ENCODE measurements at regions not wholly inside any gene's neighbourhood (a gene's known extent, or its start where the extent isn't known, plus 50 kb on each side); places are given as distances from the start of the nearest gene placed in this dataset.

DNA sequence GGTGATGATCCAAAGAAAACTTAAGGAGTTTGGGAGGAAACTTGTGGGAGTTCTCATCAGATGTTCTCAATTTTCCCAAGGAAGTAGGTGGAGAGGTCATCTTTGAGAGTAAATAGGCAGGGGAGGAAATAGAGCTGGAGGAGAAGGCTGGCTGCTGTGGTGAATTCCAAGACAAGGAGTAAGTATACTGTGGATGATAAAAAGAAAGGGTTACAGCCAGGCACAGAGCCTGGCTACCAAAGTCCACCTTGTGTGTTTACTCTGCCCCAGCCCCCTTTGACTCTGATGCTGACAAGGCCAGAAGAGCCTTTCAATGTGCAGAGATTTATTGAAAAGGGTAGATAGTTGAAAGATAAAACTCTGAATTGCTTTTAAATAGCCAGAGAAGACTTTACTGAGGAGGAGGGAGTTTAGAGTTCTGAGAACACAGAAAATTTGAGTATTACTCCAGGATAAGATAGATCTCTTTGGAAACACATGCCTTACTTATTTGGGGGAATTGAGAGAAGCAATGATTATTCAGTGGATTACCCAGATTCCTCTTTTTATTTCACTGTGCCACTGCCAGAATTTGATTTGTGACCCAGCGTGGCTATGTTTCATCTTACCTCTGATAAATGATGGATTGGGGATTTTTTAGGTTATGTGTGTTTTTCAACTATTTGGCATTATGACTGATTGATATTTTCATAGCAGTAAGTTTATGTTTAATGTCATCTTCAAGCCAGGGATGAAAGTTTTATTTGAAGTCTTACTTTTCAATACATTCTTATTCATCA, 182.6 kb upstream of the JAG1 start:
- DNase-seq (ENCODE audit: extremely low spot score, insufficient read length, low read depth) (no peak), FAIRE-seq (no peak)

DNA sequence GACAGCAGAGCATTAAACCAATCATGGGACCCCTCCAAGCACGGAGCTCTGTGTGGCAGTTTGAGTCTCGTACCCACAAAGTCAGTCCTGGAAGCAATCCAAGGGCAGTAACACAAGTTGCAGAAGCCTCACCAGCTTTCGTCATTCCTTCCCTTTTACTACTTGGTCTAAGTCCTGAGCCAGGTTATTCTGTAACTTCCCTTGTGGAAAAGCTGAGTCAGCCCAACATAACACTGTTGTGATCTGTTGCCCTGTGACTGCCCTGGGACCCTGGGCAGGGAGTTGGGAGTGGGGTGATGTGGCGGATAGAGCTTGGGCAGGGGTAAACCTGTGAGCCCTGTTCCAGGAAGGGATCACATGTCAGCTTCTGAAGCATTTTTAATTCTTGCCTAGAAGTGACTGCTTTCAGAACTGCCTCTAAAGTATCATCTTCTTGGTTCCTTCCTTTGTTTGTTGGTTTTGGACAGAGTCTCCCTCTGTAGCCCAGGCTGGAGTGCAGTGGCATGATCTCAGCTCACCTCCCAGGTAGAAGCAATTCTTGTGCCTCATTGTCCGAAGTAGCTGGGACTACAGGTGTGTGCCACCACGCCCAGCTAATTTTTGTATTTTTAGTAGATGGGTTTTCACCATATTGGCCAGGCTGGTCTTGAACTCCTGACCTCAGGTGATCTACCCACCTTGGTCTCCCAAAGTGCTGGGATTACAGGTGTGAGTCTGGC, 183.7 kb upstream of the JAG1 start:
- DNase-seq (ENCODE audit: extremely low spot score, insufficient read length, low read depth): no peak

DNA sequence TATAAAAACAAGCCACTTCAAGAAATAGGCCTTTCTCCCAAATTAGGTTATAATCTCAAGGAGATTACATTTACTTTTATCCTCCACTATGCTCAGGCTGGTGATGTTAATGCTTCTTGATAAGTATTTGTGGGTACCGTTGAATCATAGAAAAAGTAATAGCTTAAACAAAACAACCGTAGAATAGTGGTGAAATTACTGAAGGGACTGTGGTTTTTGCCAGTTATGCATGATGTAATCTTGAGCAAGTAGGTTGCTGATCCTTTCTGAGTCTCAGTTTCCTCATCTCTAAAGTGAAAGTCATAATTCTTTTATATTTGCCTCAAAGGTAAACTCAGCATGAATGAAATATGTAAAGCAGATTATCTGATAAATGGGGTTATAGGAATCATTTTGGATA, 187.3 kb upstream of the JAG1 start:
- no peak for DNase-seq (ENCODE audit: extremely low spot score, insufficient read length, low read depth)
- FAIRE-seq: no peak

More for the DNA sequence above, 183.7 kb upstream of the JAG1 start:
- FAIRE-seq: no peak

DNA sequence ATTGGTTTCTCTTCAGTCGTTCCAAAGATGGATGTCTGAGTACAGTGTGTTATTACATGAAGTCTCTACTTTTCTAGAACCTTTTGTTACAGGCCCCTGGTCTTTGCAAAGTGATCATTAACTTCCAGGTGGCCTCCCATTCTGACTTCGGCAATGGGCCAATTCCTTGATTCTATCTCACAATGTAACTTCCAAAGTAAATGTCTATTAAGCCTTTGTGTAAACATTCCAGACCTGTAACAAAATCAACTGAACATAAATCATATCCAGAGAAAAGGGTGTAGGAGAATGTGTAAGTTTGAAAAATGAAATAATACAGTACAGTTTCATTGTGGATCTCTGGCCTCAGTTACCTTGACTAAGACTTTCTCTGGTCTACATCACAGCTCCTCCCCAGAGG, 187.8 kb upstream of the JAG1 start:
- no peak for DNase-seq (ENCODE audit: extremely low spot score, insufficient read length, low read depth)
- FAIRE-seq: no peak

DNA sequence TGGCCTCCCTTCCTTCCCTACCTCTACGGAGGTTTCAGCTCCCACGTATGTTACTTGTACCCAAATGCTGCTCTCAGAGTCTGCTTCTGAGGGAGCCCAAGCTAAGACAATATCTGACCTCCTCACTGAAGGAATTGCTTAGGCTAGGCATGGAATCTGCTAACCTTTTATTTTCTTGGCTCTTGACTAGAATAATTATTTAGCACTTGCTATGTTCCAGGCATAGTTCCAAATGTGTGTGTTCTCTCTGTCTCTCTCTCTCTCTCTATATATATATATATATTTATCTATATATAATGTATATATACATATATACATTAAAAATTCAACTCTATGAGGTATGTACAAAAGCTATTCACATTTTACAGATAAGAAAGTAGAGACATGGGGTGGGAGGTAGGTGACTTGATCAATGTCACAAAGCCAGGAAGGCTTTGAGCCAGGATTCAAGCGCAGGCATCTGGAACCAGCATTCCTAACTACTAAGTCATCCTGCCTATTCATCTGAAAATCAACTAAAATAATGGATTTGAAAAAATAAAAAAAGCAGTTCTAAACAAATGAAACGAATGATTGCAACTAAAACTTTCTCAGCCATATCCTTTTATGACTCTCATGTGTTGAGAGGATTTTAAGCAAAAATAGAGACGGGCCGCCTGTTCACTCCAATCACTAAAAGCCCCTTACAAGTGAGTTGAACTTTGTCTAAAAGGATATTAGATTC, 189.7 kb upstream of the JAG1 start:
- no peak for FAIRE-seq

DNA sequence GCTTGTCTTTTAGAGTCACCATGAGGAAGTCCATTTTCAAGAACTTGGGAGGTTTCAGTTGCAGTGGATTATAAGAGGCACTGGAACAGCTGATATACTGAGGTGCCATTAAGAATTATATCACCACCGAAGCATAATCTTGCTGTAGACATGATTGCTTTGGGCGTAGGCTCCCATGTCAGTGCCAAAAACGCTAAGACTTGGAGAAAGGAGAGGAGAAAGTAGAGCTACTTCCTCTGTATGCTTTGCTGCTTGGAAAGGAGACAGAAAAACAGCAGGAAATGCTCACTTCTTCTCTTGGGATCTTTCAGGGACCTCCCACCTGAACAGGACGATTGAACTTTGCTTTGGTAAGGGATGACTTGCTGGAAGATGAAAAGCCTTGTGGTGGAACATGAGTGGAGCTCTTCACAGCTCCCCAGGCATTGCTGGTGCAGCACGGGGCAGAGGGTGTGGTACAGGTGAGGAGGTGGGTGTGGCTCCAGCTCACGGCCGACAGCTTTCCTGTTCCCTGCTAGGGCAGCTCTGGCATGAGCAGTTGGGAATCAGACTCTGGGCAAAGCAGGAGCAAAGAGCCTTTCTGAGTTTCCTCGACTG, 190.4 kb upstream of the JAG1 start:
- DNase-seq (ENCODE audit: extremely low spot score, insufficient read length, low read depth): no peak

More for the DNA sequence above, 189.7 kb upstream of the JAG1 start:
- no peak for DNase-seq (ENCODE audit: extremely low spot score, insufficient read length, low read depth)

DNA sequence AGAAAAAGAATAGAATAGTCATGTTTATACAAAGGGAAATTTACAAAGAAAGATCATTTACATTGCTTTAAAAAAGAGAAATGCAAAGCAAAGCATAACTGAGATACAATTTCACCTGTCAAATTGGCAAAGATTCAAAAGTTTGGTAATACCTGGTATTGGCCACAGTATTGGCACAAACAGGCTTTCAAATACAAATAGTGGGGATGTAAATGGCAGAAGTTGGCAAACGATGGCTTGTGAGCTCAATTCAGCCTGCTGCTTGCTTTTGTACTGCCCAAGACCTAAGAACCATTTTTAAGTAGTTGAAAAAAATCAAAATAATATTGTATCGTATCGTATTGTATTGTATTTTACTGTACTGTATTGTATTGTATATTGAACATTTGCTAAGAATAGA, 194.5 kb upstream of the JAG1 start:
- no peak for DNase-seq (ENCODE audit: extremely low spot score, insufficient read length, low read depth)

More for the DNA sequence above, 190.4 kb upstream of the JAG1 start:
- FAIRE-seq: no peak

DNA sequence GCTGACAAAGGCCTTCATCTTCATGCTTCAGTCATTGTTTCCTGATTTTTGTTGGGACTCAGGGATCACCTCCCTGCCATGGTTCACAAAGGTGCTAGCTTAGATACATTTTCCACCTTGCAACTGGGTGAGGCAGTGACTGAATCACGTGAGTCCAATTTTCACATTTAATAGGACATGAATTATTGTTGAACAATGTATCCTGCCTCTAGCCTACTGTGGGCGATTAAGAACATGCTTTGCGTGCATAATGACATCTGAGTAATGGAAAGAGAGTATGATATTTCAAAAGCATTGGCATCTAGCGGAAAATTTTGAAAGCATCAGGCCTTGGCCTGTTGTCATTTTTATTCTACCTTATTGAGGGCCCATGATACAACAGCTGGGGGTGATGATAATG, 199.2 kb upstream of the JAG1 start:
- no peak for FAIRE-seq
- no peak for DNase-seq (ENCODE audit: extremely low spot score, insufficient read length, low read depth)

More for the DNA sequence above, 194.5 kb upstream of the JAG1 start:
- FAIRE-seq: no peak

DNA sequence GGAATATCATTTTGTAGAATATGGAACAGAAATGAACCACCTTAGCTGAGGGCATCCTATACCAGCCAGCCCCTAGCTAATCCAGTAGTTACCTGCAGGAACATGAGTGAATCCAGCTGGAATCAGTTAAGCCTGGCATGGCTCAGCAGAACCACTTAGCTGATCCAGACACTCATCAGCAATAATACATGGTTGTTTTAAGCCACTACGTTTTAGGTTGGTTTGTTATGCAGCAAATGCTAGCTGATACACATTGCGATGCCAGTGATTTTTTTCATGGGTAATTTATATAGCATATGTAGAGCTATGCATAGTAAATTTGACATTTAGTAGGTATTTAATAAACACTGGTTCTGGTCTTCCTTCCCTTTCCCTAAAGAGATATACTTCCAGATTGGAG, 201.9 kb upstream of the JAG1 start:
- no peak for FAIRE-seq
- DNase-seq (ENCODE audit: extremely low spot score, insufficient read length, low read depth): no peak

DNA sequence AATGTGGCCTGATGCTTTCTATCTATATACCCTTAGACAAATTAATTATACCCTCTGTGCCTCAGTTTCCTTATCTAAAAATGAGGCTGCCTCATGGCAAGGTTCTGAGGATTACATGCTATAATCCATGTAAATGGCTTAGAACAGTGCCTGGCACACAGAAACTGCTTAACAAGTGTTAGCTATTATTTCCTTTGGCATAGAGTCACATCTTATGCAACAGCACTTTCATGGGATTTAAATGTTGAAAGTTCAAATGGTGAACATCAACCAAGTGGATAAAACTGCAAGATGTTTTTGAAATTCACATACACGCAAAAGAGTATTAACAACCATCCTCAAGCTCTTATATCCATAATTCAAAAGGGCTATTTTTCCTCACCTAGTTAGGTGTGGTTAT, 202.8 kb upstream of the JAG1 start:
- FAIRE-seq (no peak), DNase-seq (ENCODE audit: extremely low spot score, insufficient read length, low read depth) (no peak)

DNA sequence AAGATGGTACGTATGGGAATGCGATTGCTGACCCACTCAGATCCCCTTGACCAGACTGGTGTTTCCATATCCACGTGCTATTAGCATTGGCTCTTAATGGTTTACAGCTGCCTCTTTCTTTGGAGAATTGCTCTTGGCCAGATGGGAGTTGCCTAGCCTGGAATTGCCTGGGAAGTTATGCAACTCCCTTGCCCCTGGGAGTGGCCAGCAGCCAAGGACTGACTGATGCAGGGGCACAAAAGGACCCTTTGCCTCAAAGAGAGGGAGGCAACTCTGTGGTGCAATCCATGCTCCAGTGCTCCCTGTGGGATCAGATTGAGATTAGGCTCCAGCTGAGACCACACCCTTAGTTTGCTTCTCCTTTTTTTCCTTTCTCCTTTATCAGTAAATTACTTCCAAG, 203.5 kb upstream of the JAG1 start:
- FAIRE-seq (no peak), DNase-seq (ENCODE audit: extremely low spot score, insufficient read length, low read depth) (no peak)

DNA sequence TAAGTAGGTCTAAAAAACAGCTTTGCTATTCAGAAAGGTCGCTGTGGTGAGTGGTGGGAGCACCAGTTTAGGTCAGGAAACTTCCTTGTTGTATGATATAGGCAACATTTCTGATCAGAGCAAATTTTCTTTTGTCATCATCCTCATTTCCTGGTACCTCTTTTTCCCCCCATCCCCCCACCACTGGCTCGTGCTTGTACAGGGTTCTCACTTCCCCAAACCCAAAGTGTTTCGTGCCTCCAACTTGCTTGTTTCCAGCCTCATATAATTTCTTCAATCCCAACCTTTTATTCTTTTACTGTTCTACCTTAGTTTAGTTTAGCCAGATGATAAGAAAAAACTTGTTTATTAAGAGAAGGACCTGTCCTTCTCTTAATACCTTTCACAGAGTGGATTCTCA, 209.4 kb upstream of the JAG1 start:
- DNase-seq (ENCODE audit: extremely low spot score, insufficient read length, low read depth) (no peak), FAIRE-seq (no peak)

DNA sequence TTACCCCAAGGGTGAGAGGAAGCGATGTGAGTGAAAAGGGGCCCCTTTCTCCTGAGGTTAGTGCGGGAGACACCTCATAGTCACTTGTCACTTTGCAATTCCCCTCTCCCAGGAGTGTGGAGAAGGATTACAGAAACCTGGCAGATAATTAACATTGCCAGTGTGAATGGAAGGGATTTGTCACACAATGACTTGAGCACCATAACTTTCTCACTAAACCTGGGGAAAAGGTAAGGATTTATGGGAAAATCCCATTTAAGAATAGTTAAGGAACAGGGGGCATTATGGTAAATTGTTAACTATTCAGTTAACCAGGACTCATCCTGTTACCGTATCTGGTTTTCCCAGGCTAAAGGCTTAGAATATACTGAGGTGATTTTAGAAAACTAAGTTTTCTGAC, 219.5 kb upstream of the JAG1 start:
- no peak for DNase-seq (ENCODE audit: extremely low spot score, insufficient read length, low read depth)
- FAIRE-seq: no peak

DNA sequence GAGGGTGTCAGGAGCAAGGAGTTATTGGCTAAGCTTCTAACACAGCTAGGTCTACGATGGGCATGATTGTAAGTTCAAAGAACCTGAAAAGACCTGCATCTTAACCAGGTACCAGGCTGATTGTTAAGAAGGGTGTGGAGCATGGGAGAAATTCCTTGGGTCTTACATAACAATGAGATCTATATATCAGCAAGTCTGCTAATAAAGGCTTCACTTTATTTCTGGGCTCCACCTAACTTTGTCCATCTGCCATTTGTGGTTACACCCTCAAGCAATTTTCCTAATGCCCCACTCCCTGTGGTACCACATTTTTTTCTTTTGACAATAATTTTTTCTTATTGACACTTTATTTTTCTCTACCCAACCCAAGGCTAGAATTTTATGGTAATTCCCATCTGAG, 223.5 kb upstream of the JAG1 start:
- FAIRE-seq (no peak), DNase-seq (ENCODE audit: extremely low spot score, insufficient read length, low read depth) (no peak)

DNA sequence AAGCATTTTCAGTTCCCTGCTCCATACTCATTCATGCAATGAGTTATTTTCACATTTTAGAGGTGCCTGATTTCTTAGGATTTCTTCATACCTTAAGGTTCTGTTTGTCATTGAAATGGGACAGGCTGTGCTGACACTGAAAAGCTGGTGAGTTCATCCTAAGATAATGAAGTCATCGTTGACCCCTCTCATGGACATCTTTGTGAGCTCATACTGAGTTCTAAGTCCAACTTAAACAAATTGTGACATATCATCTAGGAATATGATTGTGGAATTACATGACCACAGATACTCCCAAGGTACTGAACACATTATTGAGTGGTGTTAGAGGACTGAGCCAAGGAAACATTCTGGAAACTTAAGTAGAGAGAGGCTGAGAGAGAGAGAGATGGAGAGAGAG, 224.8 kb upstream of the JAG1 start:
- FAIRE-seq (no peak), DNase-seq (ENCODE audit: extremely low spot score, insufficient read length, low read depth) (no peak)

DNA sequence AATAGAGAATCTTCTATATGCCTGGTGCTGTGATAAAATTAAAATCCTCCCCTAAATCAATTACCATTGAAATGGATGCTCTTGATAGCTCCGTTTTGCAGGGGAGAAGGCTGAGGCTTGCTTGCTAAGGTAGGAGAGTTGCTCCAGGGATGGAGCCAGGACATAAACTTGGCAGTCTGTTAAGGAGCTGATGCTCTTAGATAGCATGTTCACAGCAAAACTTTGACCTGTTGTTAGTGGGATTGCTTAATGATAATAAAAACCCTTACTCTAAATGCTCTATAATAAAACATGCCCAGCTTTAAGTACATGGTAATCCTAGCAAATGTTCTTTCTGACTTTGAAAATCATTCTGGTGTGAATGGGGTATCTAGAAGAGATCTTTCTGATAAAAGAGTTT, 228.4 kb upstream of the JAG1 start:
- FAIRE-seq: no peak
- no peak for DNase-seq (ENCODE audit: extremely low spot score, insufficient read length, low read depth)

DNA sequence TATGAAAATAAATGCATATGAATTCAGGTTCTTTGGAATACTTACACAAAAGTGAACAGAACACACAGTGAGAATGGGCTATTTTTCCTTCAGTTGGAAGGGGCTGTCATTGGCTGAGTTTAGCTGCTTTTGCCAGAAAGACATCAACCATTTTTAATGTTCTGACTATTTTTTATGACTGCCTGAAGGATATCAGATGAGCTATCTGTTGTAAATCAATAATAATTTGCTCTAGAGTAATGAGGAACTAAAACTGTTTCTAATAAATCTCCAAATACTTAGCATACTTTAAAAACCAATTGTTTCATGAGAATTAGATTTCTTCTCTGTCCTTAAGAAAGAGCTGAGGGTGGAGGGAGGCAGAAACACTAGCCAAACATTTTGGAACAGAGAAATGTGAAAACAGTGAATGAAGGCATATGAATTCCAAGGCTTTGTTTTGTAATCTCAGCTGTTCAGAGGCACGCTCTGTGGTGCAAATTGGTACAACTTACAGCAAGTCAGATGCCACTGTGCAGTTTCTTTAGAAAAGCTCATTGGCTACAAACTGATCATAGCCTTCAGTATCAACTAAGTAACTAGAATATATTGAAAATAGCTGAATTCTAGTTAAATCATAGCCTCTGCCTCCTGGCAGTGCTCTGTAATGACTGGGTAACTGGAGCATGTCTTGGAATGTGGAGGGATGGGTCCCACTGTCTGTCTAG, 228.9 kb upstream of the JAG1 start:
- no peak for FAIRE-seq

DNA sequence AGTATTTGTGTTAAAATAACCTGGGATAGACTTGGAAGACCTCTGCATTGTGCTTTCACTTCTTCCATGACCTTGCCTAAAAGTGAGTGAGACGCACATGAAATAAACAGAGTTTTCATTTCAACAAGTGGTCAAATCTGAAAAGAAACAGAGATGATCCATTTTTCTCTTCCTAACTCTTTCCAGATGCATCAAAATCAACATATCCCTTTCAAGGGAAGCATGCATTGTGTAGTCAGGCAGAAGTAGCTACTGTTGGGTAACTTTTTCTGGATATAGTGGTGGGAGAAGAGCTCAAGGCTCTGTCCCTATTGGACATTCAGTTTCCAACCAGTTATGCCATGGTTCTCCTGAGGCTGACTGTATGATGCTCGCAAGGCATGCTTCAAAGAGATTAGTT, 233.0 kb upstream of the JAG1 start:
- DNase-seq (ENCODE audit: extremely low spot score, insufficient read length, low read depth) (no peak), FAIRE-seq (no peak)

More for the DNA sequence above, 228.9 kb upstream of the JAG1 start:
- no peak for DNase-seq (ENCODE audit: extremely low spot score, insufficient read length, low read depth)

DNA sequence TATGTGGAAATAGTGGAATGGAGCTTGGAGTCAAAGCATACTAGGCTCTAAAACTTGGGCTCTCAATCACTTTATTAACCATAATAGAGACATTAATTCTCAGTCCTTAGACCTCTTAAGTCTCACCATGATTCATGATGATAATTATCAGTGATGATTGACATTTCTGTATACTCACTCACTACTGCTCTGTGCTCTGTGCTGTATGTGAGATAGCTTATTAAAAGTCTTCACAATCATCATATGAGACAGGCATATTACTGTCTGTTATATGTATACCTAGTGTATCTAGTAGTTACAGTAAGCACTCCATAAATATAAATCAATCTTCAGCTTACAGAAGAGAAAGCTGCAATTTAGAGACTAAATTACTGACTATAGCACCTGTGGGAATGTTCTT, 236.0 kb upstream of the JAG1 start:
- no peak for DNase-seq (ENCODE audit: extremely low spot score, insufficient read length, low read depth)
- no peak for FAIRE-seq

DNA sequence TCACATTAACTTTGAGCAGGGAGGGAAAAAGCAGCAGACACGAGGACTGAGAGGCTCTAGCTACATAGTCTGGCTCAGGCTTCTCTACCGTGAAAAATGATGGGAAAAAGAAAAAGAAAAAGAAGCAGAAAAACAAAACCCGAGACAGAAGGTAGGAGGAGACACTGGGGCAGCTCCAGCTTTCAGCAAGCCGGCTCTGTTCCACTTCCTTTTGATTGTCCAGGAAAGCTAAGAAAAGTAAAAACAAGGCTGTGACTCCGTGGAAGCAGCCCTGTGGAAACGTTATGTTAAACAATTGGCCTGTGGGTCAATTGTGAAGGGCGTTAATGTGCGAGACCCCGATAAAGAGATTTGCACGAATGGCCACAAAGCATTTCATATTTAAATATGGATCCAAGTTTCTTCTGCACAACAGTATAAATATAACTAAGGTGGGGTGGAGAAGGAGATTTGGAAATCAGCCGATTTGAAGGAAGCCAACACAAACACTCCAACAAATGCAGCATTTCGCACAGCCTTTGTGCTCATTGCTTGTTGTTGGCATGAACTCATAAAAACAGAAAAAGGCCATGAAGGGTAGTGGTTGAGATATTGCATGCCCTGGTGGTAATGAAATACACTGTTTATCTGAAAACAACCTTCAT, 236.9 kb upstream of the JAG1 start:
- DNase-seq (ENCODE audit: extremely low spot score, insufficient read length, low read depth): no peak
- FAIRE-seq: no peak

Measured in GM18507 (cell line).